ENCODE measurements at regions not wholly inside any gene's neighbourhood (a gene's known extent, or its start where the extent isn't known, plus 50 kb on each side); places are given as distances from the start of the nearest gene placed in this dataset.

- Mint-ChIP-seq H3K4me1 (no peaks in the 10 kb centered on the region), H3K36me3 (ENCODE audit: low read depth) (no peaks in the 10 kb centered on the region), H3K27ac (no peak overlapping the region), H3K9me3 (peaks cover 3% of the 10 kb centered on the region), H3K4me3 (no peak overlapping the region), H3K27me3 (no peaks in the 10 kb centered on the region)
- ATAC-seq (no peak), DNase-seq (no peak)
Measured at GRCh38 chr2:160912276-160912675, 248.0 kb upstream of the TANK start.

- Mint-ChIP-seq H3K4me1 (no peaks in the 10 kb centered on the region), H3K27me3 (no peaks in the 10 kb centered on the region), H3K4me3 (no peak overlapping the region), H3K36me3 (ENCODE audit: low read depth) (no peaks in the 10 kb centered on the region), H3K27ac (no peak overlapping the region), H3K9me3 (peaks cover 3% of the 10 kb centered on the region)
- DNase-seq (no peak), ATAC-seq (no peak)
Measured at GRCh38 chr2:160913323-160913722, 246.9 kb upstream of the TANK start.

- no peaks in the 10 kb centered on the region for H3K4me1 Mint-ChIP-seq
- ATAC-seq (no peak), DNase-seq (no peak)
- no peaks in the 10 kb centered on the region for H3K36me3 Mint-ChIP-seq (ENCODE audit: low read depth)
- no peak overlapping the region for H3K4me3 Mint-ChIP-seq
- H3K9me3 Mint-ChIP-seq: peaks cover 3% of the 10 kb centered on the region
- H3K27ac Mint-ChIP-seq: no peak overlapping the region
- no peaks in the 10 kb centered on the region for H3K27me3 Mint-ChIP-seq
Measured at GRCh38 chr2:160914217-160914616, 246.0 kb upstream of the TANK start.

GRCh38 chr2:160916300-160916699, 243.9 kb upstream of the TANK start:
- ATAC-seq: no peak
- H3K4me1 Mint-ChIP-seq: no peaks in the 10 kb centered on the region
- H3K9me3 Mint-ChIP-seq: peaks cover 3% of the 10 kb centered on the region
- H3K36me3 Mint-ChIP-seq (ENCODE audit: low read depth): no peaks in the 10 kb centered on the region
- no peak for DNase-seq
- H3K27me3 Mint-ChIP-seq: no peaks in the 10 kb centered on the region
- H3K4me3 Mint-ChIP-seq: no peak overlapping the region
- no peak overlapping the region for H3K27ac Mint-ChIP-seq

GRCh38 chr2:160917850-160918249, 242.4 kb upstream of the TANK start:
- Mint-ChIP-seq H3K27me3 (no peaks in the 10 kb centered on the region), H3K9me3 (peaks cover 3% of the 10 kb centered on the region), H3K4me3 (no peak overlapping the region), H3K4me1 (no peaks in the 10 kb centered on the region), H3K27ac (no peak overlapping the region), H3K36me3 (ENCODE audit: low read depth) (no peaks in the 10 kb centered on the region)
- no peak for DNase-seq
- no peak for ATAC-seq

- no peak for DNase-seq
- no peaks in the 10 kb centered on the region for H3K27me3 Mint-ChIP-seq
- no peaks in the 10 kb centered on the region for H3K36me3 Mint-ChIP-seq (ENCODE audit: low read depth)
- H3K4me1 Mint-ChIP-seq: no peaks in the 10 kb centered on the region
- no peak for ATAC-seq
- H3K27ac Mint-ChIP-seq: no peak overlapping the region
- H3K4me3 Mint-ChIP-seq: no peak overlapping the region
- H3K9me3 Mint-ChIP-seq: peaks cover 3% of the 10 kb centered on the region
Measured at GRCh38 chr2:160918258-160918657, 242.0 kb upstream of the TANK start.

- H3K9me3 Mint-ChIP-seq: peaks cover 3% of the 10 kb centered on the region
- peak; percentile 61 for ATAC-seq
- H3K36me3 Mint-ChIP-seq (ENCODE audit: low read depth): no peaks in the 10 kb centered on the region
- H3K4me1 Mint-ChIP-seq: no peaks in the 10 kb centered on the region
- H3K27me3 Mint-ChIP-seq: no peaks in the 10 kb centered on the region
- DNase-seq: peak; percentile 41
- no peak overlapping the region for H3K27ac Mint-ChIP-seq
- H3K4me3 Mint-ChIP-seq: no peak overlapping the region
Measured at GRCh38 chr2:160918906-160919503, 241.2 kb upstream of the TANK start.

- H3K27me3 Mint-ChIP-seq: no peaks in the 10 kb centered on the region
- H3K36me3 Mint-ChIP-seq (ENCODE audit: low read depth): no peaks in the 10 kb centered on the region
- H3K27ac Mint-ChIP-seq: no peak overlapping the region
- DNase-seq (no peak), ATAC-seq (no peak)
- H3K4me3 Mint-ChIP-seq: no peak overlapping the region
- no peaks in the 10 kb centered on the region for H3K4me1 Mint-ChIP-seq
- no peaks in the 10 kb centered on the region for H3K9me3 Mint-ChIP-seq
Measured at GRCh38 chr2:160920061-160920460, 240.2 kb upstream of the TANK start.

GRCh38 chr2:160920791-160921303, 239.4 kb upstream of the TANK start:
- Mint-ChIP-seq H3K4me1 (no peaks in the 10 kb centered on the region), H3K9me3 (no peaks in the 10 kb centered on the region), H3K4me3 (no peak overlapping the region), H3K27ac (no peak overlapping the region), H3K36me3 (ENCODE audit: low read depth) (no peaks in the 10 kb centered on the region), H3K27me3 (no peaks in the 10 kb centered on the region)
- ATAC-seq: no peak
- no peak for DNase-seq

GRCh38 chr2:160921386-160921964, 238.8 kb upstream of the TANK start:
- Mint-ChIP-seq H3K27me3 (no peaks in the 10 kb centered on the region), H3K27ac (no peak overlapping the region), H3K36me3 (ENCODE audit: low read depth) (no peaks in the 10 kb centered on the region), H3K4me1 (no peaks in the 10 kb centered on the region), H3K9me3 (no peaks in the 10 kb centered on the region), H3K4me3 (no peak overlapping the region)
- DNase-seq (no peak), ATAC-seq (no peak)

- H3K27ac Mint-ChIP-seq: no peak overlapping the region
- no peaks in the 10 kb centered on the region for H3K27me3 Mint-ChIP-seq
- H3K36me3 Mint-ChIP-seq (ENCODE audit: low read depth): no peaks in the 10 kb centered on the region
- no peak overlapping the region for H3K4me3 Mint-ChIP-seq
- no peaks in the 10 kb centered on the region for H3K4me1 Mint-ChIP-seq
- ATAC-seq: no peak
- no peaks in the 10 kb centered on the region for H3K9me3 Mint-ChIP-seq
- DNase-seq: no peak
Measured at GRCh38 chr2:160924936-160925353, 235.3 kb upstream of the TANK start.

- DNase-seq (no peak), ATAC-seq (no peak)
- no peaks in the 10 kb centered on the region for H3K4me1 Mint-ChIP-seq
- H3K4me3 Mint-ChIP-seq: no peak overlapping the region
- no peak overlapping the region for H3K27ac Mint-ChIP-seq
- no peaks in the 10 kb centered on the region for H3K9me3 Mint-ChIP-seq
- H3K27me3 Mint-ChIP-seq: no peaks in the 10 kb centered on the region
- no peaks in the 10 kb centered on the region for H3K36me3 Mint-ChIP-seq (ENCODE audit: low read depth)
Measured at GRCh38 chr2:160925956-160926355, 234.3 kb upstream of the TANK start.

GRCh38 chr2:160927324-160927723, 232.9 kb upstream of the TANK start:
- Mint-ChIP-seq H3K9me3 (no peaks in the 10 kb centered on the region), H3K27me3 (no peaks in the 10 kb centered on the region), H3K4me1 (no peaks in the 10 kb centered on the region), H3K4me3 (no peak overlapping the region), H3K27ac (no peak overlapping the region), H3K36me3 (ENCODE audit: low read depth) (no peaks in the 10 kb centered on the region)
- no peak for ATAC-seq
- DNase-seq: no peak

GRCh38 chr2:160928854-160929301, 231.3 kb upstream of the TANK start:
- DNase-seq (no peak), ATAC-seq (no peak)
- H3K27ac Mint-ChIP-seq: no peak overlapping the region
- H3K27me3 Mint-ChIP-seq: no peaks in the 10 kb centered on the region
- no peak overlapping the region for H3K4me3 Mint-ChIP-seq
- H3K36me3 Mint-ChIP-seq (ENCODE audit: low read depth): no peaks in the 10 kb centered on the region
- H3K4me1 Mint-ChIP-seq: no peaks in the 10 kb centered on the region
- no peaks in the 10 kb centered on the region for H3K9me3 Mint-ChIP-seq

- Mint-ChIP-seq H3K27me3 (no peaks in the 10 kb centered on the region), H3K4me3 (no peak overlapping the region), H3K4me1 (no peaks in the 10 kb centered on the region), H3K9me3 (no peaks in the 10 kb centered on the region), H3K27ac (no peak overlapping the region), H3K36me3 (ENCODE audit: low read depth) (no peaks in the 10 kb centered on the region)
- no peak for ATAC-seq
- DNase-seq: no peak
Measured at GRCh38 chr2:160931531-160931930, 228.7 kb upstream of the TANK start.

Data from activated naive CD8-positive, alpha-beta T cell treated with anti-CD3 and anti-CD28 coated beads, Interleukin-2, amount 50 U/mL, for 24 hours (primary cell).